Ovary (tissue), 7 donors: ENCODE measurements at regions not wholly inside any gene's neighbourhood (a gene's known extent, or its start where the extent isn't known, plus 50 kb on each side); places are given as distances from the start of the nearest gene placed in this dataset.

Experiments used
- DNase-seq, 5 donors: peaks; one replicate each; pipeline ENCODE4 v3.0.0-alpha.2; 2019 to 2020
- H3K27ac ChIP-seq, 2 donors: fragments of 200-600 bp; one replicate each; pipeline versions ENCODE4 v1.5.1 to v1.8.0; 2019 to 2022
- H3K27me3 ChIP-seq: fragments of 200-600 bp; one replicate; pipeline ENCODE4 v1.8.0; 2022
- H3K36me3 ChIP-seq: fragments of 200-600 bp; sonication (generic); one replicate; pipeline ENCODE4 v1.5.1; 2019
- H3K4me1 ChIP-seq: one replicate; pipeline ENCODE4 v1.8.1; 2013; ENCODE audit warnings: mild to moderate bottlenecking, moderate library complexity; ENCODE audit not compliant: insufficient read depth
- H3K4me3 ChIP-seq: fragments of 200-600 bp; sonication (generic); one replicate; pipeline ENCODE4 v1.5.1; 2017
- H3K9me3 ChIP-seq, 2 donors: fragments of 200-600 bp in 1 of 2; sonication (generic) in 1 of 2; one replicate each; pipeline versions ENCODE4 v1.5.1 to v1.8.1; 2013 to 2019; ENCODE audit warnings: mild to moderate bottlenecking in 1 of 2, moderate library complexity in 1 of 2
- EP300 ChIP-seq: sonication (generic); formaldehyde crosslinking; IDR thresholded peaks from one replicate; pipeline ENCODE4 v1.6.1; 2017; ENCODE audit warnings: antibody characterized with exemption
- POLR2A ChIP-seq: fragments of 450-650 bp; IDR thresholded peaks from one replicate; pipeline ENCODE4 v1.6.1; 2017; ENCODE audit warnings: antibody characterized with exemption, mild to moderate bottlenecking, moderate library complexity
- WGBS, 3 donors: extraction: QIAGEN DNeasy Blood & Tissue Kit in 1 of 3; methylation state at CpG; one replicate each; pipeline versions ENCODE4 v1.1.5 to v1.1.7; 2013 to 2017; 5-methylcytosine and 5-hydroxymethylcytosine counted together
- intact Hi-C, 4 donors: fragments of 100-400 bp; cut with DNase I; formaldehyde crosslinking; loops; one replicate each; pipeline versions ENCODE4 v1.11.0 to v1.15.1; 2022 to 2023
- TF ChIP-seq, protein P1 (sequence below), 3 donors: fragments of 450-650 bp in 2 of 3; fragments of 200-600 bp in 1 of 3; IDR thresholded peaks; one replicate each; pipeline versions ENCODE4 v1.5.1 to v1.8.0; 2016 to 2022; ENCODE audit warnings: antibody characterized with exemption in 3 of 3, mild to moderate bottlenecking in 1 of 3
- donor health status: DM: no; HTN: no; CAD: no; lungs with moderate emphysema.
- donor health status: DM: no; HTN: no; CAD: no.
- donor health status: Bipolar disorder and iron deficiency.
- donor health status: DM: no; HTN: no; CAD: no.
- donor health status: DM: yes; HTN: yes; CAD: no.

DNA sequence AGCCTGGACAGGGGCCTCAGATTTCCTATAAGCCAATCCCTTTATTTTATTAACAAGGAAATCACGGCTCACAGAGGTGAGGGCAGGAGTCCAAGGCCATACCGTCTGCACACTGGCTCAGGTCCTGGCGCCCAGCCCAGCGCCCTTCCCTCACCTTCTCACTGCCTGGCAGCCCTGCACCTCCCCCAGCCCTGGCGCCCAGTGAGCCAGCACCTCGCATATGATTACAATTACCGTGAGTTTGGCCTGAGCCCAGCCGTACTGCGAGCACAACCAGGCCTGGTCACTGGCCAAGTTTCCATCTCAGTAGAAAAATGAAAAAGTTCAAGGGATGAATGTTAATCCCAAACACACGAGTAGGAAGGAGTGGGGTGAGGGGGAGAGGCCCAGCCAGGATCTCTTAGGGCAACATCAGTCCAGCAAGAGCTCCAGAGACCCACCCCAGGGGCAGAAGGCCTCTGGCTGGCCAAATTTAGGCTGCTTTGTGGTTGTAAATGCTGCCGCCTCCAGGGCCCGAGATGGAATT is 68.4 kb downstream of the MCFD2 start:
- Histone ChIP-seq H3K9me3 (no peaks in the 10 kb centered on the region), H3K4me1 (peaks cover 51% of the 10 kb centered on the region), H3K4me3 (no peak overlapping the region), H3K27ac (peak overlapping the region; percentile 93 to 96), H3K36me3 (no peaks in the 10 kb centered on the region), H3K27me3 (no peaks in the 10 kb centered on the region)
- peak; percentile 1 for TF ChIP-seq EP300
- TF ChIP-seq, protein P1, sequence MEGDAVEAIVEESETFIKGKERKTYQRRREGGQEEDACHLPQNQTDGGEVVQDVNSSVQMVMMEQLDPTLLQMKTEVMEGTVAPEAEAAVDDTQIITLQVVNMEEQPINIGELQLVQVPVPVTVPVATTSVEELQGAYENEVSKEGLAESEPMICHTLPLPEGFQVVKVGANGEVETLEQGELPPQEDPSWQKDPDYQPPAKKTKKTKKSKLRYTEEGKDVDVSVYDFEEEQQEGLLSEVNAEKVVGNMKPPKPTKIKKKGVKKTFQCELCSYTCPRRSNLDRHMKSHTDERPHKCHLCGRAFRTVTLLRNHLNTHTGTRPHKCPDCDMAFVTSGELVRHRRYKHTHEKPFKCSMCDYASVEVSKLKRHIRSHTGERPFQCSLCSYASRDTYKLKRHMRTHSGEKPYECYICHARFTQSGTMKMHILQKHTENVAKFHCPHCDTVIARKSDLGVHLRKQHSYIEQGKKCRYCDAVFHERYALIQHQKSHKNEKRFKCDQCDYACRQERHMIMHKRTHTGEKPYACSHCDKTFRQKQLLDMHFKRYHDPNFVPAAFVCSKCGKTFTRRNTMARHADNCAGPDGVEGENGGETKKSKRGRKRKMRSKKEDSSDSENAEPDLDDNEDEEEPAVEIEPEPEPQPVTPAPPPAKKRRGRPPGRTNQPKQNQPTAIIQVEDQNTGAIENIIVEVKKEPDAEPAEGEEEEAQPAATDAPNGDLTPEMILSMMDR (IDR thresholded peaks at IDR 0.05) = no peak
- TF ChIP-seq POLR2A = no peak
- intact Hi-C loops = loop anchor here in 1 of 4 donors (10.0 kb wide), 1 partner anchor 142 kb away; no protein-coding TSS in a partner anchor
- DNase-seq = peak; percentile 93 to 98 (median 96)
- 1 to 2% (median 1%) methylated on average over 12 of the region's 12 CpGs for WGBS, 3 donors

DNA sequence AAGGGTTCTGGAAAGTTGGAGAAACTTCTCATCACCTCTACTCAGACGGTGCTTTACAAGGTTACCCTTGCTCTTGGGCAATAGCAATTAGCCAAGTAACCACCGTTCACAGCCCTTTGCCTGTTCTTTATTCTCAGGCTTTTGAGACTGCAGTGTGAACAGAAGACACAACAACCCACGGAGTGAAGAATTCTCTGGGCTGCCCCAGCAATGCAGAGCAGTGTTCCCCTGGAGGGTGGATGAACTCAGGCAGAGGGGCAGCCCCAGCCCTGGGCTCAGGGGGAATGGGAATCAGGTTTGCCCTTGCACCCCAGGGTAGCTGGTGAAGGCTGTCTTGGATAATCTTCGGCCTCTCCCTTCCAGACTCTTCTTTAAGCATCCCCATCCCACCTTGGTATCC is 69.1 kb downstream of the MCFD2 start:
- Histone ChIP-seq H3K27me3 (no peaks in the 10 kb centered on the region), H3K27ac (peak overlapping the region; percentile 93 to 96), H3K4me3 (no peak overlapping the region), H3K9me3 (no peaks in the 10 kb centered on the region), H3K4me1 (peaks cover 51% of the 10 kb centered on the region), H3K36me3 (no peaks in the 10 kb centered on the region)
- DNase-seq = peak in 1 of 5 donors; percentile 37
- 17 to 36% (median 26%) methylated on average over 4 of the region's 4 CpGs for WGBS, 3 donors
- intact Hi-C loops = loop anchor here in 1 of 4 donors (10.0 kb wide), 1 partner anchor 142 kb away; no protein-coding TSS in a partner anchor
- TF ChIP-seq POLR2A (no peak), EP300 (no peak)
- TF ChIP-seq, protein P1 (IDR thresholded peaks at IDR 0.05) = no peak

DNA sequence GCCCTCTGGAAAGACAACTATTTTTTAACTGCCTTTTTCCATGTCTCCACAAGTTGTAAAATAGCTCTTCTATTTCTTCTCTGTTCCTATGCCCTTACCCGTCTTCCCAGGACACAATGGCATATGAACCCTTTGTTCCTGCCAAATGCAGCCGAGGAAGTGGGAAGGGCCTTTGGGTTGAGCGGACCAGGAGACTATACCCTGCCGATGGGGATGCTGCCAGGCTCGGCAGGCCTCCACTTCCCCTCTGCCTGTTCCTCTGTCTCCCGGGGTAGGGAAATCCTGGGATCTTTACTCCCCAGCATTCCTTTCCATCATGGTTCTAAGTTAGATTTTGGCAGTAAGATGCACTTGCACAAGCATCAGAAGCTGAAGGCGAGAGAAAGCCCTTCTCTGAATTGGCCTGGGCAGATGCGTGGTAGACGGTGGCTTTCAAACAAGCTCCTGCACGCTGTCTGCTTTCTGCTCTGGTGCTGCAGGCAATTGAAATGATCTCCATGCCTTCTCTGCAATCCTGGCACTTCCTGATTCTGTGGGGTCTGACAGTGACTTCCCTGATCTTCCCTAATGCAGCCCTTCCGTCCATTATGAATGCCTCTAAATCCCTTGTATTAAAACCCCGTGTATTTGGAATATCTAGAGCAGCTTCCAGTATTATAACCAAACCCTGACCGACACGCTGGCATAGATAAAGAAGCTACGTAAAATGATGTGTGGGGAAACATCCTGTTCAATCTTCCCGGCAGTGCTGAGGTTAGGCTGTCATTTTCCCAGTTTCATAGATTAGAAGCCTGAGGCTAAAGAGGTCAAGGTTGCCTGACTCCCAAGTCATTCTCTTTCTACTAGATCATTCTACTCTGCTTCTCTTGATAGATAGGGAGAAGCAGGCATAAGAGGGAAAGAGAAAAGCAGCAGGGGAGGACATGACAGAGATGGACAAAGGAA is 69.8 kb downstream of the MCFD2 start:
- intact Hi-C loops = loop anchor here in 1 of 4 donors (10.0 kb wide), 1 partner anchor 141 kb away; no protein-coding TSS in a partner anchor
- Histone ChIP-seq H3K4me3 (no peak overlapping the region), H3K27ac (peak overlapping the region; percentile 93 to 96), H3K4me1 (peaks cover 47% of the 10 kb centered on the region), H3K36me3 (no peaks in the 10 kb centered on the region), H3K9me3 (no peaks in the 10 kb centered on the region), H3K27me3 (no peaks in the 10 kb centered on the region)
- TF ChIP-seq POLR2A (no peak), EP300 (no peak)
- TF ChIP-seq, protein P1 (IDR thresholded peaks at IDR 0.05) = no peak
- DNase-seq = peak in 1 of 5 donors; percentile 32
- 46 to 50% (median 49%) methylated on average over 16 of the region's 16 CpGs for WGBS, 3 donors

DNA sequence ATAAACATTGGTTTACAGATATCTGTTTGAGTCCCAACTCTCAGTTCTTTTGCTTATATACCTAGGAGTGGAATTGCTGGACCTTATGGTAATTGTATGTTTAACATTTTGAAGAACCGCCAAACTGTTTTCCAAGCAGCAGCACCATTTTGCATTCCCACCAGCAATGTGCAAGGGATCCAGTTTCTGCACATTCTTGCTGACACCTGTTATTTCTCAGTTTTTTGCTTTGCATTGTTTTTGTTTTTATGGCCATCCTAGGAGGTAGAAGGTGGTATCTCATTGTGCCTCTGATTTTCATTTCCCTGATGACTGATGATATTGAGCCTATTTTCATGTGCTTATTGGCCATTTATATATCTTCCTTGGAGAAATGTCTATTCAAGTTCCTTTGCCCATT is 71.2 kb downstream of the MCFD2 start:
- H3K27me3 ChIP-seq = no peaks in the 10 kb centered on the region
- no peak overlapping the region for H3K27ac ChIP-seq
- no peaks in the 10 kb centered on the region for H3K36me3 ChIP-seq
- intact Hi-C loops = loop anchor here in 1 of 4 donors (10.0 kb wide), 1 partner anchor 140 kb away; no protein-coding TSS in a partner anchor
- no peak overlapping the region for H3K4me3 ChIP-seq
- H3K4me1 ChIP-seq = peaks cover 34% of the 10 kb centered on the region
- DNase-seq = no peak
- no peaks in the 10 kb centered on the region for H3K9me3 ChIP-seq
- no peak for TF ChIP-seq EP300
- 98 to 100% (median 98%) methylated on average over 1 of the region's 1 CpG for WGBS, 3 donors
